GM18907 (cell line): ENCODE measurements at regions not wholly inside any gene's neighbourhood (a gene's known extent, or its start where the extent isn't known, plus 50 kb on each side); places are given as distances from the start of the nearest gene placed in this dataset.
"Not testable (repeated sequence)": the region's sequence is repeated elsewhere in the genome, so short reads cannot be mapped to it uniquely, and the experiment has no call there.

Experiments used
- ATAC-seq: cut with Tn5 transposase; IDR thresholded peaks from one replicate; pipeline ENCODE4 v1.9.1; 2021; ENCODE audit warnings: mild to moderate bottlenecking, moderate library complexity; ENCODE audit not compliant: unreplicated experiment

DNA sequence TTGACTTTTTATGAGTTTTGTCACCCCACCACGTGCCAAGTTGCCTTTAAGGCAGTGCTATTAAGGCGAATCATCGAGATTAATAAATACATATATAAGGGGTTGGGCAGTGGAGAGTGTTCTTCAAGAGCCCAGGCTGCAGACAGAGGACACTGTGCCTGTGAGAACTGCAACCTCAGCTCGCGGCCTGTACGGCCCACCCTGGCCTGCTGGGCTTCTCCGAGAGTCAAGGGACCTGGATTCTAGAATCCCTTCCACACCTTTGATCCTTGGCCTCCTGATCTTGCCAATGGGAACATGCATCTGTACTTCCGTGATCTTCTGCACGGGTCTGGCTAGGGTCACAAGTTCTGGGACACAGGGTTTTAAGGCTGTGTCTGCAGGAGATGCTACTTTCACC is 54.5 kb downstream of the IRX5 start:
- no peak for ATAC-seq

DNA sequence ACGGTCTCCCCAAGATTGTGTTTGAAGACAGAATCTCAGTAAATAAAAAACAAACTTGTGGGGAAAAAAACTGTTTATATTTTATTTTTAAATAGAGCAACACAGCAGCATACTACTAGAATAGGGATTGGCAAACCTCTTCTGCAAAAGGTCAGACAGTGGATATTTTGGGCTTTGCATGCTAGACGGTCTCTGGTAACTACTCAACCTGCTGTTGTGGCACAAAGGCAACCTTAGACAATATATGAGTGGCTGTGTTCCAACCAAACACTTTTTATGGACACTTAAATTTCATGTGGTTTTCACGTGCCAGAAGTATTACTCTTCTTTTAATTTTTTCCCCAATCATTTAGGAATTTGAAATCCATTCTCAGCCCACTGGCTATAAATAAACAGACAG is 55.0 kb downstream of the IRX5 start:
- ATAC-seq = no peak

DNA sequence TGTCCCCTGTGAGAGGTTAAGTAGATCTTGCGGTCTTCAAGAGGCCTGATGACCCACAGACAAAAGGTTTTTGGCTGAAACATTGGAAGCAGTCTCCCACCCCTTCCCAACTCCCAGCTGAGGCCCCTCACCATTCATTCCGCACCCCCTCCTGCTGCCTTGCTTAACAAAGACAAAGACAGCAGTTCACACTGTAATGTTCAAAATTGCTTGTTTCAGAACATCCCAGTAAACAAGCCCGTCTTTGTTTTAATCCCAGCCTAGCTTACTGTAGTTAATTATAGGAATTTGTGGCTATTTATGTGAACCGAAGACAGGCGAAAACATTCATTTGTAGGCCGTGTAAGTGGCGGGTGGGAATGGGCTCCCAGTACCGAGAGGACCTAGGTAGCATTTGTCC is 55.7 kb downstream of the IRX5 start:
- no peak for ATAC-seq

DNA sequence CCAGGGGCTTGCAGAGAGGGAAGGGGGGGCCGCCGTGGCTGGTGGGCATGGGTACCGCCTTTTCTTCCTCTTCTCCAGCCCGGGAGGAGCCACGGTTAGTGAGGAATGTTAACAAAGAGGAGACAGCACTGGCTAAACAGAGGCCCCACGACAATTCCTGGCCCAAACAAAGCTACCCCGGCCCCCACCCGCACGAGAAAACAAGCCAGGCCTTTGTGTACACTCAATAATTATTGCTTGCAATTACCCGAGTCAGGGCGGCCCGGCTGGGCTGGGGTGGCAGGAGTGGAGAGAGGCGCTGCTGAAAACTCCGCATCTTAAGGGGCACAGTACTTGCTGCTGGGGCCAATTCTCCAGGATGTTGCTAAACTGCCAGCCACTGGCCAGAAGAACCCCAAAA is 56.4 kb downstream of the IRX5 start:
- no peak for ATAC-seq

DNA sequence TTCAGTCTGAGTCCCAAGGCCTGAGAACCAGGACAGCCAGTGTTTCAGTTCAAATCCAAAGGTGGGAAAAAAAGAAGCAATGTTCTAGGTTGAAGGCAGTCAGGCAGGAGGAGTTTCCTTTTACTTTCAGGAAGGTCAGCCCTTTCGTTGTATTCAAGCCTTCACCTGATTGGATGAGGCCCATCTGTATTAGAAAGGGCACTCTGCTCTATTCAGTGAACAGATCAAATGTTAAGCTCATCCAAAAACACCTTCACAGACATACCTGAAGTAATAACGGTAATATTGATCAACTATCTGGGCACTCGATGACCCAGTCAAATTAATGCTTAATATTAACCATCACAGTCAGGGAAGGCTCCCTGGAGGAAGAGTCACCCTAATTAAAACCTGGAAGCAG is 60.9 kb downstream of the IRX5 start:
- no peak for ATAC-seq

DNA sequence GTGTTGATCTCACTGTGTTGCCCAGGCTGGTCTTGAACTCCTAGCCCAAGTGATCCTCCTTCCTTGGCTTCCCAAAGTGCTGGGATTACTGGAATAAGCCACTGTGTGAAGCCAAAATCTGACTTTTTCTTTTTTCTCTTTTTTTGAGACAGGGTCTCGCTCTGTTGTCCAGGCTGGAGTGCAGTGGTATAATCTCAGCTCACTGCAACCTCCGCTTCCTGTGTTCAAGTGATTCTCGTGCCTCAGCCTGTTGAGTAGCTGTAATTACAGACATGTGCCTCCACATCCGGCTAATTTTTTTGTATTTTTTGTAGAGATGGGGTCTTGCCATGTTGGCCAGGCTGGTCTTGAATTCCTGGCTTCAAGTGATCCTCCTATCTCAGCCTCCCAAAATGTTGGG is 61.3 kb downstream of the IRX5 start:
- not testable (repeated sequence) for ATAC-seq

DNA sequence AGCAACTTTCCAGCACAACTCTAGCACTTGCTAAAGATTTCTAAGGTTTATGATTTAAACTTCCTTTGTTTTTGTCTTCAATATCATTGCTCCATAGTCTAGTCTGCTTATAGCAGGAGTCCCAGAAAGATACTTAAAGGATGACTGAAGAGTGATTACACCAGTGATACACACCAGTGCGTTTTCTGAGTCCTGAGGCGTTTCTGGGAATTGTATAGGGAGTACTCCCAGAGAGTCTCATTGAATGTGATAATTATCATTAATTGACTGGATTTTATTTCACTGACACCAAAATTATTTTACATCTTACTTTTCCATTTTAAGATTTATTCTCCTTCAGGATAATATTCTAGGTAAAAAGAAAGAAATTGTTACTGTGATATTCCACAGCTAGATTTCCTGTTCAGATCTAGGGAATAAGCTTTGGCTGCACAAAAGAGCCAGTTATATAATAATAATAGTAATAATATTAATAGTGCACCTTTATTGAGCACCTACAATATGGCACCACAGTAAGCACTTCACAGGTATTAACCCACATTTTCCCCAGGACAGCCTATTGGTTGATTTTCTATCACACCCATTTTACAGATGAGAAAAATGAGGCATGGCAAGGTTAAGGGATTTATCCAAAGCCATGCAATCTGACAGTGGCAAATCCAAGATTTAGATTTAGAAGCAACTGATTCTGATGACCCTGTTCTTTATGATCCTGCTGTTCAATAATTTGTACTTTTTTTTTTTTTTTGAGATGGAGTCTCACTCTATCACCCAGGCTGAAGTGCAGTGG is 62.6 kb downstream of the IRX5 start:
- no peak for ATAC-seq

DNA sequence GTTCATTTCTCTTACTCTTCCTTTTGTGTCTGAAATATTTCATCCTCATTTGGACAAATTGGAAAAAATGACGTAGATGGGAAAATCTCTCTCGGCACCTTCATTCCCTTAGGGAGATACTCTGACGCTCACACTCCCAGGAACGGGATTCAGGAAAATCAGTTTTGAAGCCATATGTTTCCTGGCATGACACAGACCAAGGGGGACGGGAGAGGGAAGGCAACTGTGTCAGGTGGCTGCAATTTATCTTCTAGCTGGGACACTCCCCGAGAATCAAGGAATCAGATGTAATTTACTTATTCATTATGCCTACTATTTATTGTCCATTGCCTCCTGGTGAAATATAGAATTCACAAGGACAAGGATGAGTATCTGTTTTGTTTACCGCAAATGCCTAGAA is 65.5 kb downstream of the IRX5 start:
- ATAC-seq = no peak

DNA sequence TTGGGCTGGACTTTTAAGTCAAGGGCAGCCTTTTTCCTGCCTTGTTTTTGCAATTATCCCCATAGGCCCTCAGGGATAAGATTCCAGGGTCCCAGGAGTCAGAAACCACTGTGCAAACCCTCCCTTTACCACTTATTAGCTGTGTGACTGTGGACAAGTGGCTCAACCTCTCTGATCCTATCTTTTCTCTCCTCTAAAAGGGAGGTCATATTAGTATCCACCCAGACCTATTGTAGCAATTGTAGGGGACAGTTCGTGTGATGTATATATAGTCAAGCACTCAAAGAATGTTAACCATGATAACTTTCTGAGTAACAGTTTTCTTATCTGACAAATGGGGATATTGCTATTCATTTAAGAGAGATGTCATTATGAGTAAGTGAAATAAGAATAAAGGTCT is 68.2 kb downstream of the IRX5 start:
- ATAC-seq = no peak

DNA sequence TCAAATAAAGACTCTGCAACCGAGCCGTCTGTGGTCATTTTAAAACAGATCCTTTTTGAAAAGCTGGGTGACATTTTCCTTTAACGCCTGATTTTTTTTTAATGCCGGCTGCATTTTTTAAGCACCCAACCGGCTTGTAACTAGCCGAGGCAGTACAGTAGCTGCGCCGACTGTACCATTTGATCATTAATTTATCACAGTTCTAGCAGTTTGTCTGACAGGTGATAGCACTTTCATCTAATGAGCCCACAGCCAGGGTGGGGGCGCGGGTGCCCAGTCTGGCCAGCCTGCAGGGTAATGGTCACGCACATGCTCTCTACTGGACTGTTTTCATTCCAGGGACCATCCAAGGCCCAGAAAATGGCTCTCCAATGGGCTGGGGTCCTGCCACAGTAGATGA is 68.8 kb downstream of the IRX5 start:
- no peak for ATAC-seq

DNA sequence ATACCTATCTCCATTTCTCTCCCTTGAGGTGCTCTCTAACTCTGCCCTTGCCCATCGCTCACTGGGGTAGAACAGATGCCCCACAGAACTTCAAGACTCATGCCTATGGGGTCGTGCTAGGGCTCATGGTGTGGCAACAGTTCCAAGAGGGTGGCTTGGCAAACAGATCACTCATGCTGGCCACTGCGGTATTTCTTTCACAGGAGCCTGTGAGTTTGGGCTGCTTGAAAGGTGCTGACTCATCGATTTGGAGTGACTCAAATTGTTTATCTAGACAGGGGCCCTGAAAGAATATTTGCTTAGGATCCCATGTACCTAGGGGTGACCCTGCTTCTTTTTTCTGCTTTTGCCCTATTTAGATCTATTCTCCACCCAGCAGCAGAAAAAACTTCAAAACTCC is 69.9 kb downstream of the IRX5 start:
- ATAC-seq = no peak

DNA sequence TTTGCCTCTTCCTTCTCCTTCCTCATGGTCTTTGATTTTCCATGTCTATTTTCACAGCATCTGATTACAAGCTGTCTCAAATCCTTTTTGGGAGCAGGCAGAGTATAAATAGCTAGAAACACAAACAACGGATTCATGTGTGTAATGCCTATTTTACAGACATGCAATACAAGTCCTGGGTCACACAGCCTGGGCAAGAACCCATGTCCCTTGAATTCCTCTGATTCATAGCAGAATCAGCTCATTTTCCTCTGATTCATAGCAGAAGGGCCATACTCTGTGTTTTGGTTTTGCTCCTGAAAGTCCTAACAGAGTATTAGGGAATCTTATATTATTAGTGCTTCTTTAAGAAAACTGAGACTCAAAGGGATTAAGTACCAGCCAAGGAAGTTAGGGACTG is 71.3 kb downstream of the IRX5 start:
- ATAC-seq = no peak

DNA sequence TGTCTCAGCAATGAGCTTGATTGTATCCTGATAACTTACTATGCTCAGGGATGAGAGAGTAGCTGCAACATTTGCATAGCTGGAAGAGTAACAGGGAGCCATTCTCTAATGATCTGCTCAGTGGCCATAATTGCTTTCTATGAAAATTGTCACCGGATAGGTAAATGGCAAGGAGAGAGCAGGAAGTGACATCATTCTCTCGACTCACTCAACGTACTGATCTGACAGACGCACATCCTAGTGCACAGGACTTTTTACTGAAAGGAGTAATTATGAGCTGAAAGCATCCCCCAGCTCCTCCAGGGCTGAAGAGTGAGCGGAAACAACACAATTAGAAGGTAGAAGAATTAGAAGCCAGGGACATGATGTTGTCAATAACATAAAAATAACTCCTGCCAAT is 71.8 kb downstream of the IRX5 start:
- ATAC-seq = no peak

DNA sequence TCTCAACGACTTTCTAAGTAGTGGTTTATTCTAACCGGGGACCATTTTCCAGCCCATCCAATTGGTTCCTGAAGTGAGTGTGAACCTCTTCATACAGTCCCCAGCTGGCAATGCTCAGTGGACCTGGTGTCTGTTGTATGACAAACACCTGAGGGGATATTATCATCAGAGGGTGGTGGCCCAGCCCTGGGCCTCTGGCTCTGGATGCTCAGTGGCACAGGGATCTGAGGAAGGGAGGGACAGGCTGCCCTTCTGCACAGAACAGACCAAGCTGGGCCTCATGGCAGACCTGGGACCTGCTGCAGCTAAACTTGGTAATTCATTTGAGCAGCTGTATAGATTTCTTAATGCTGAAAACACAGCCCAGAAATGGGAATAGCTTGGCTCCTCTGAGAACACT is 72.6 kb downstream of the IRX5 start:
- ATAC-seq = no peak

DNA sequence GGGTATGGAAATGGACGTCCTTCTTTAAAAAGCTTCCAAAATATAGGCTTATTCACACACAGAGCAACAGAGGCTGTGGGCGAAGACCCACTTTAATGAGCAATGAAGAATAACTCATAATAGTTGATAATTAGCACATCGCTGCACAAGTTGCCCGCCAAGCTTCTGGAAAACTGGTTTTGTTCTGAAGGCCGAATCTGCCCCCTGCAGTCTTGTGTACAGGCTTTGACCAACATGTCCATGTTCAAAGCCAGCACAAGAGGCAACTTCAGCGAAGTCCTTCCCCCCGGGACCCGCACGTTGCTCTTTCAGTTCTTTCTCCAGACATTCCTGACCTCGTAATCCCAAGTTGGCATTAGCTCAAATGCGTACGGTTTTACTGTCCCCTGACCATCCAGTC is 73.3 kb downstream of the IRX5 start:
- ATAC-seq = no peak

DNA sequence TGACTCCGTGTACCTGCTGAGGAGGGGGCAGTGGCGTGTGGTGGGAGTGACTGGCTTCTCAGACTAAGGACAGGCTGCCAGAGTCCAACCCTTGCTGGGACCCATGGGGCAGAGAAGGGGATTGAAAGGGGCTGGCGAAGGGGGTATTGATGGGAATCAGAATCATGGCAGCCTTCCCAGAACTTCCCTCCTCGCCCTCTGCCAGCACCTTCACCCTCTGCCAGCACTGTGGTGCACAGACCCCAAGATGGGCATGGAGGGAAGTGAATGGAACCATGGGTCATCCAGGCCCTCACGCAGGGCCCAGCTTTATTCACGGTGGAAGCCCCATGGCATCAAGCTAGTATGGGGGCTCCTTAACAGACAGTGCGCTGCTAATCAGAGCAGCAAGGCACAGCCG is 76.8 kb downstream of the IRX5 start:
- no peak for ATAC-seq

DNA sequence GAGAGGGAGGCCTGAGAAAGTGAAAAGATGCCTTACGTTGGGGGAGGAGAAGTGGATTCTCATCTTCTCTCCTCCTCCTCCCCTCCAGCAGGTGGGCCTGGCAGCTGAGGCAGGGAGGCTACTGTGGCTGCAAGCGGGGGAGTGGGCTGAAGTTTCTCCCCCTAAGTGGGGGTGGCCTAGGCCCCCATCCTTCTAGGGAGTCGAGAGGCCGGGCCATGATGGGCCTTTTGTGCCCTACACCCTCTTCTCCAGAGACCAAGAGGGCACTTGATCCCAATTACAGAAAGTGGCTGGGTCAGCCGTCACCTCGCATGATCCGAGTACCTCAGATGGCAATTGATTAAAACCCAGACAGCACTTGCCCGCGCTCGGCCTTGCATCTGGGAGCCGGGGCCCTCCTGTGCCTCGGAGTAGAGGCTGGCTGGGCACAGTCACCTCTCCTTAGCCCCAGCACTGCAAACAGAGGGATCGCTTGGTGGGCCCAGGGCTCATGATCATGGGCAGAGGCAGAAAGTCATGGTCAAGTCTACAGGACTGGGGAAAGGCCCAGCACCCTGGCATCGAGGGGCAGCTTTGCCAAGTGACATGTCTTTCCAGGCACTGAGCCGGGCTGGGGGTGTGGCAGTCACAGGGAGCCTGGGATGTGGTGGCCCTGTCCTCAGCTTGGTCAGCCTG is 78.3 kb downstream of the IRX5 start:
- ATAC-seq = no peak

DNA sequence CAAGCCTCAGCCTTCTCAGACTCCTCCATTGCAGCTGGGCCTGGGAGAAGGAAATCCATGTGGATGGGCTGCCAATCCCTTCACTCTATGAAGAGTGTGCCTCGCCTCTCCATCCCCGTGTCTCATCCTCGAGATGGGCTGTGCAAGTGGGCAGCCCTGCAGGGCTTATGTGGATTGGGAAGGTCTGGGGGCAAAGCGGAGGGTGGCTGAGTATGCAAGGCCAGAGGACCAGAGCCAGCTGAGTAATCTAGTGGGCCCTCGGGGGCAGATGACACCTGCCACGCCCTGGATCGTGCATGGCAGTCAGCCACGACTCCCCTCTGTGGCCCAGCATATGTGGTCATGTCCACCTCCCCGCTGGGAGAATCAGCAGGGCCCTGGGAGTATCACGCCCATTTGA is 78.9 kb downstream of the IRX5 start:
- ATAC-seq = no peak

DNA sequence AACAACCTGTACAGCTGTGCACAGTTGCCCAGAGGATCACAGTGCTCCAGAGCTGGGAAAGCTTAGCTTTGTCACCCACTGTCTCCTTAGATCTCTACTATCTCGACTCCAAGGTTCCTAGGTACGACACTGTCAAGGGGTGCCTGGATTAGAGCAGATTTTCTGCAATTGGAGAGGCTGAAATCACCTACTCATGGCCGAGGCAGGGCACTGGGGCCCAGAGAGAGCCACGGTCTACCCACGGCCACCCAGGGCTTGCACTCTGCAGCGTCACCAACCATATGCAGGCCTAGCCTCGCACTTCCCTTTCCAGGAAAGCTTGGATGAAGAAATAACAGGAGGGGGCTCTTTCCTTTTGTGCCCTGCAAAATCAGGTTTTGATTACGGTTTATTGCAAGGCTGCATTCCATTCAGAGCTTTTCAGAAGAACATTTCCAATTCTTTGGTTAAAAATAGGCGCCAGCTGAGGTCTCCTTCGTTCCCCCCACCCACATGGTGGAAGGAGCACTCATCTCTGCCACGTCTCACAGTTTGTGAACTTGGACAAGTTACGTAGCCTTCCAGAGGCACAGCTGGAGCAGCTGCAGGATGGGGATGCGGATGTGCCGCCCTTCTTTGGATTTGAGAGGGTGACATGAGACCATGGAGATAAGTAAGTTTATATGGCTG is 80.0 kb downstream of the IRX5 start:
- no peak for ATAC-seq

DNA sequence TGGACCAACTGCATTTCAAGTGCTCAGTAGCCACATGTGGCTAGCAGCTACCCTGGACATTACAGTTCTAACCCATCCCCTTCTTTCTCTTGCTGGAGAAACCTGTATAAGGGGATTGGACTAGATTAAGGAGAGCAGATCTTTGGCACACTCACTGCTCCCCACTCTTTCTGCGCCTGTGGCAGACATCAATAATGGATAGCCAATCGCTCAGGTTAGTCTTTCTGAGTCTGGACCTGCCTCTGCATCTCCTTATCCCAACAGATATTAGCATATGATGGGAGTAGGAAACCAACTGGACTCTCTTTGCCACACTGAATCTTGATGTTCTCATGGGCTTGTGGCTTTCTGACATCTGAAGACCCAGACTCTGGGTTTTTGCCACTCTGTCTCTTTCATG is 81.7 kb downstream of the IRX5 start:
- ATAC-seq = no peak

DNA sequence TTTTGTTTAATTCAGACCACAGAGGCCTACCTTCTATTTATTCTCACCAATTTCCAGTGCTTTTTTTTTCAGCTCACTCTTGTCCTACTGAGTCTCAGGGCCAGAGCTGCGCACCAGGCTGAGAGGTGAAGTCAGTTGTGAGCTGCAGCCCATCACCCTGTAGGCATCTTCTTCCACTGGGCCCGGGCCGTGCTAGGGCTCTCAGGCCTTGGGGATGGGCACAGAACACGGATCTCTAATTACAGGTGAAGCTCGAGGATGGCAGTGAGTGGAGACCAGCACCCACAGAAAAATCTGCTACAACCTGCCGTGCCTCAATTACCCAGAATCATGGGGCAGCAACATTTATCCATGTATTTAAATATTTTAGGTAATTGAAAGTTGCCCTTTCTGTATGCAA is 82.1 kb downstream of the IRX5 start:
- no peak for ATAC-seq

DNA sequence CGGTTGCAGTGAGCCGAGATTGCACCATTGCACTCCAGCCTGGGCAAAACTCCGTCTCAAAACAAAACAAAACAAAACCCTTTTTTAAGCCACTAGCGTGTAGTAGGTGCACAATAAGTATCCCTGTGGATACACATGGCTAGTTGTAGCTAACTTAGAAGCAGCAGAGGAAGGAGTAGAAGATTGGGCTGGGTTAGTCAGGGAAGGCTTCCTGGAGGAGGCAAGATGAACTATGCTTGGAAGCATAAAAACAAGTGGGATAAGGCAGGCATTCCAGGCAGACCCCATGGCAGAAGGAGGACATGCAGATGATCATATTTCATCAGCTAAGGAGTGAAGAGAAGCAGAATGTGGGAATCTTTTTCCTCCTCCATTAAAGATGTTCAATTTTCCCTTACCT is 83.4 kb downstream of the IRX5 start:
- no peak for ATAC-seq
